ENCODE measurements at regions not wholly inside any gene's neighbourhood (a gene's known extent, or its start where the extent isn't known, plus 50 kb on each side); places are given as distances from the start of the nearest gene placed in this dataset.

GRCh38 chr16:48963306-48963705, 318.3 kb downstream of the CBLN1 start:
- DNase-seq (ENCODE audit: low spot score), result no peak
- Histone ChIP-seq H3K9me3 (ENCODE audit: control insufficient read depth in 4 of 4, low read length in 3 of 4) (no peaks in the 10 kb centered on the region), H3K36me3 (ENCODE audit: control insufficient read depth in 4 of 4, insufficient read depth in 3 of 4, low read depth in 1 of 4, low read length in 3 of 4) (no peaks in the 10 kb centered on the region), H3K27me3 (ENCODE audit: control insufficient read depth in 4 of 4, insufficient read depth in 4 of 4, low read length in 3 of 4) (no peaks in the 10 kb centered on the region), H3K4me3 (ENCODE audit: low read depth in 1 of 3, low read length in 3 of 3) (no peak overlapping the region), H3K9ac (ENCODE audit: low read depth in 1 of 2, low read length in 2 of 2) (no peak overlapping the region), H3K27ac (ENCODE audit: low read depth in 1 of 2, low read length in 2 of 2) (no peak overlapping the region), H3K4me1 (ENCODE audit: control insufficient read depth in 4 of 4, insufficient read depth in 4 of 4, low read length in 3 of 4) (no peaks in the 10 kb centered on the region)
- 55% methylated on average over 3 of the region's 3 CpGs for WGBS
- TF ChIP-seq FOXA1 (IDR thresholded peaks at IDR 0.05) (no peak), RXRA (IDR thresholded peaks at IDR 0.05) (no peak), NR2F2 (IDR thresholded peaks at IDR 0.05) (no peak), YY1 (IDR thresholded peaks at IDR 0.05) (no peak), ATF3 (IDR thresholded peaks at IDR 0.05) (no peak), EGR1 (IDR thresholded peaks at IDR 0.05; ENCODE audit: low read depth in 2 of 2) (no peak), ZBTB33 (IDR thresholded peaks at IDR 0.05) (no peak), SP1 (IDR thresholded peaks at IDR 0.05) (no peak), TAF1 (conservative IDR thresholded peaks at IDR 0.05) (no peak), HNF4G (IDR thresholded peaks at IDR 0.05) (no peak)

GRCh38 chr16:48961546-48961945, 320.1 kb downstream of the CBLN1 start:
- H3K4me1 ChIP-seq (ENCODE audit: control insufficient read depth in 4 of 4, insufficient read depth in 4 of 4, low read length in 3 of 4), result no peaks in the 10 kb centered on the region
- no peaks in the 10 kb centered on the region for H3K9me3 ChIP-seq (ENCODE audit: control insufficient read depth in 4 of 4, low read length in 3 of 4)
- no peak overlapping the region for H3K27ac ChIP-seq (ENCODE audit: low read depth in 1 of 2, low read length in 2 of 2)
- H3K4me3 ChIP-seq (ENCODE audit: low read depth in 1 of 3, low read length in 3 of 3), result no peak overlapping the region
- no peaks in the 10 kb centered on the region for H3K36me3 ChIP-seq (ENCODE audit: control insufficient read depth in 4 of 4, insufficient read depth in 3 of 4, low read depth in 1 of 4, low read length in 3 of 4)
- peaks cover 0 to 3% (median 0%) of the 10 kb centered on the region in 4 donors for H3K27me3 ChIP-seq (ENCODE audit: control insufficient read depth in 4 of 4, insufficient read depth in 4 of 4, low read length in 3 of 4)
- WGBS, result 74% methylated on average over 4 of the region's 4 CpGs
- TF ChIP-seq GABPA (IDR thresholded peaks at IDR 0.05 in 1 of 2, conservative IDR thresholded peaks at IDR 0.05 in 1 of 2) (no peak), EGR1 (IDR thresholded peaks at IDR 0.05; ENCODE audit: low read depth in 2 of 2) (no peak)
- no peak overlapping the region for H3K9ac ChIP-seq (ENCODE audit: low read depth in 1 of 2, low read length in 2 of 2)
- DNase-seq (ENCODE audit: low spot score), result no peak

- Histone ChIP-seq H3K27ac (ENCODE audit: low read depth in 1 of 2, low read length in 2 of 2) (no peak overlapping the region), H3K4me3 (ENCODE audit: low read depth in 1 of 3, low read length in 3 of 3) (no peak overlapping the region), H3K27me3 (ENCODE audit: control insufficient read depth in 4 of 4, insufficient read depth in 4 of 4, low read length in 3 of 4) (peaks cover 0 to 3% (median 0%) of the 10 kb centered on the region in 4 donors), H3K4me1 (ENCODE audit: control insufficient read depth in 4 of 4, insufficient read depth in 4 of 4, low read length in 3 of 4) (no peaks in the 10 kb centered on the region), H3K9me3 (ENCODE audit: control insufficient read depth in 4 of 4, low read length in 3 of 4) (no peaks in the 10 kb centered on the region), H3K36me3 (ENCODE audit: control insufficient read depth in 4 of 4, insufficient read depth in 3 of 4, low read depth in 1 of 4, low read length in 3 of 4) (no peaks in the 10 kb centered on the region), H3K9ac (ENCODE audit: low read depth in 1 of 2, low read length in 2 of 2) (no peak overlapping the region)
- no peak for DNase-seq (ENCODE audit: low spot score)
- 87% methylated on average over 5 of the region's 5 CpGs for WGBS
- no peak for TF ChIP-seq HNF4G (IDR thresholded peaks at IDR 0.05)
- no peak for TF ChIP-seq FOXA1 (IDR thresholded peaks at IDR 0.05)
- no peak for TF ChIP-seq NR2F2 (IDR thresholded peaks at IDR 0.05)
- TF ChIP-seq HNF4A (conservative IDR thresholded peaks at IDR 0.05), result no peak
- no peak for TF ChIP-seq TAF1 (conservative IDR thresholded peaks at IDR 0.05)
- no peak for TF ChIP-seq YY1 (IDR thresholded peaks at IDR 0.05)
- no peak for TF ChIP-seq ZBTB33 (IDR thresholded peaks at IDR 0.05)
- TF ChIP-seq GABPA (IDR thresholded peaks at IDR 0.05 in 1 of 2, conservative IDR thresholded peaks at IDR 0.05 in 1 of 2), result no peak
- no peak for TF ChIP-seq FOXA2 (IDR thresholded peaks at IDR 0.05)
- no peak for TF ChIP-seq EGR1 (IDR thresholded peaks at IDR 0.05; ENCODE audit: low read depth in 2 of 2)
- TF ChIP-seq SP1 (IDR thresholded peaks at IDR 0.05), result no peak
- TF ChIP-seq JUND (IDR thresholded peaks at IDR 0.05), result no peak
- TF ChIP-seq RXRA (IDR thresholded peaks at IDR 0.05), result no peak
- no peak for TF ChIP-seq RAD21 (IDR thresholded peaks at IDR 0.05)
- TF ChIP-seq CTCF (IDR thresholded peaks at IDR 0.05; ENCODE audit: low read depth, low read length, missing input control), result no peak
- no peak for TF ChIP-seq MAX (IDR thresholded peaks at IDR 0.05)
- TF ChIP-seq ATF3 (IDR thresholded peaks at IDR 0.05), result no peak
These were observed 320.8 kb downstream of the CBLN1 start for GRCh38 chr16:48960830-48961229.
